GM19240 (cell line): ENCODE measurements at regions not wholly inside any gene's neighbourhood (a gene's known extent, or its start where the extent isn't known, plus 50 kb on each side); places are given as distances from the start of the nearest gene placed in this dataset.

ENCODE experiments used
- DNase-seq: peaks from one replicate; pipeline ENCODE4 v3.0.0; 2011; ENCODE audit warnings: low spot score; ENCODE audit not compliant: insufficient read length

DNA sequence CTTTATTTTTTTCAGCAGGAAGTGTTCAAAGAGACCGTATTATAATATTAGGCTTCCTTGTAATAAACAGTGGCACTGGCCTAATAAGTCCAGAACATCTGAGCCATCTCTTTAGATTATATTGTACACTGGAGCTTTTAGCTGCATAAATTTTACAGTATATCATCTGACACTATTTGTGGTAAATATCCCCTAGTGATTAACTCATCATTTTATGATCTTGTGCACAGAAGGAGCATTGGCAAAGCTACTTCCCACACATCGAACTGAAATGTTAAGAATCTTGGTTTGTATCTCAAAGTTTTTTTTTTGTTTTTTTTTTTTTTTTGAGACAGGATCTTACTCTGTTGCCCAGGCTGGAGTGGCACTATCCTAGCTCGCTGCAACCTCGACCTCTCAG, 162.7 kb downstream of the HIPK3 start:
- DNase-seq = no peak

DNA sequence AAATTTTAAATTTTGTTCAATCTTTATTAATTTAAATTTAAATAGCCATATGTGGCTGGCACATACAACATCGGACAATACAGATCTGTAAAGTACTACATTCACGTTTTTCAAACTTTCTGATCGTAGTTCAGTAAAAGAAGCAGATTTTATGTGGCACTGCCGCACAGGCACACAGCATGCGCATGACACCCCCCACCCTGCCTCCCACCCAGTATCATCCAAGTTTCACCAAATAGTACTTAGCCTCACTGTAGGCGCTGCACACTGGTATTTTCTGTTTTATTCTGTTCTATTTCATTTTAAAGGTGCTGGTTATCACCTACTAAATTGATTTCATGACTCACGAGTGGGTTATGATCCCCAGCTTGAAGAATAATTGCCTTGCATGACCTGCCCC, 159.9 kb downstream of the HIPK3 start:
- no peak for DNase-seq

DNA sequence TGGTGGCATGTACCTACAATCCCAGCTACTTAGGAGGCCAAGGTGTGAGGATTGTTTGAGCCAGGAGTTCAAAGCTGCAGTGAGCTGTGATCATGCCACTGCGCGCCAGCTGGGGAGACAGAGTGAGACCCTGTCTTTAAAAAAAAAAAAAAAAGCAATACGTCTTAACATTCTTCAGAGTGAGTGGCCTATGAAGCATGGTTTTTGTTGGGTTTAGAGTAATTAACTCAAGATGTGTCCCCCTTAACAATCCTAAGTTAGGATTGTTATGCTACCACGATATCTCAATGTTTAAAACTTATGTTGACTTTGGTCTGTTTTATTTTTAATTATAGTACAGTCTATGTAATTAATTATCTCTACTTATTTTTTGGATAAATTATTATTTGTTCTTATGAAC, 156.1 kb downstream of the HIPK3 start:
- no peak for DNase-seq

GRCh38 chr11:33412241-33412640, 155.1 kb downstream of the HIPK3 start:
- DNase-seq = no peak

DNA sequence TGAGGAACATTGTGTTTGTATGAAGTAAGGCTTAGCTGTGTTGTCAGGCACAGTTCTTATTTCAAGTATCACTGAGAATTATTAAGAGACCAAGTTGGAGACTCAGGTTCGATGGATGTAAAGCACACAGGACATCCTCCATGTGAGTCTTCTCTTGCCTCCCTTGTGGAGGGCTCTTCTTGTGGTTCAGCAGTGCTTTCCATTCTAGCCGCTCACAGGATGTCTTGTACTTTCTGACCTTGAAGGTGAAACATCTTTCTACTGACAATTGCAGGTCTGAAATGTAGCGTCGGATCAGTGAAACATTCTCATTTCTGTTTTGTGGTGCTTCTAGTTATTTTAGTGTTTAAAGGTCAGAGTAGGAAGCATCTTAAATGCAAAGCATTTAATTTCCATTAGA, 154.6 kb downstream of the HIPK3 start:
- no peak for DNase-seq

GRCh38 chr11:33410086-33410765, 153.0 kb downstream of the HIPK3 start:
- no peak for DNase-seq
